ENCODE measurements at regions not wholly inside any gene's neighbourhood (a gene's known extent, or its start where the extent isn't known, plus 50 kb on each side); places are given as distances from the start of the nearest gene placed in this dataset.

DNA sequence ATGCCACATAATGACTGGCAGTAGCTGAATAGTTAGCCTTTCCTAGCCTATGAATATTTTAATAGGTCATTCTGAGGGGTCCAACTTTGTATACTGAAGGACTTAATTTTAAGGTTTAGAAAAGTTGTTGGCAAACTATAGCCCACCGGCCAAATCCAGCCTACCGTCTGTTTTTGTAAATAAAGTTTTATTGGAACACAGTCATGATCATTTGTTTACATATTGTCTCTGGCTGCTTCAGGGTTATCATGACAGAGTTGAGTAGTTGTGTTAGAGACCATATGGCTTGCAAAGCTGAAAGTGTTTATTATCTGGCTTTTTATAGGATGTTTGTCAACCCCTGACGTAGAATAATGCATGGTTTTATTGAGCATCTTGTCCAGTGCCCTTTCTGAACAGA, 73.4 kb downstream of the NTMT2 start:
- DNase-seq: no peak
- TF ChIP-seq POLR2A (IDR thresholded peaks at IDR 0.05; ENCODE audit: low read length): no peak
- TF ChIP-seq GATA1 (IDR thresholded peaks at IDR 0.05; ENCODE audit: low read depth, low read length): no peak

DNA sequence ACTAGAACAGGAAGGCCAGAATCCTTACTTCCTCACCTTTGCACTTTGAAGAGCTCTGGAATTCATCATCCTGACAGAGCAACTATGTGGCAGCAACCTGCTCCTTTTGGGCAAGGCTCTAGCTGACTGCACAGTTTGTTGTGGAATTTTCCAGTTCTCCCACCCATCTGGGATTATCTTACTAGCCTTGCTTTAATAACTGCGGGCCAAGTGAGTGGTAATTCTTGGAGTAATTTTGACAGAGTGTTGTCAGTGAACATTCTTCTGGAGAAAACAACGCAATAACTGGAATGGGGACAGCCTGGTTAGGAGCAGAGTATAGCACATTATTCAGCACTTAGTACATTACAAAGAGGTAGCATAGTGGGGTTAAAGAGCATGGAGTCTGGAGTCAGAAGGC, 75.3 kb downstream of the NTMT2 start:
- no peak for DNase-seq
- TF ChIP-seq POLR2A (IDR thresholded peaks at IDR 0.05; ENCODE audit: low read length): no peak
- TF ChIP-seq GATA1 (IDR thresholded peaks at IDR 0.05; ENCODE audit: low read depth, low read length): no peak

DNA sequence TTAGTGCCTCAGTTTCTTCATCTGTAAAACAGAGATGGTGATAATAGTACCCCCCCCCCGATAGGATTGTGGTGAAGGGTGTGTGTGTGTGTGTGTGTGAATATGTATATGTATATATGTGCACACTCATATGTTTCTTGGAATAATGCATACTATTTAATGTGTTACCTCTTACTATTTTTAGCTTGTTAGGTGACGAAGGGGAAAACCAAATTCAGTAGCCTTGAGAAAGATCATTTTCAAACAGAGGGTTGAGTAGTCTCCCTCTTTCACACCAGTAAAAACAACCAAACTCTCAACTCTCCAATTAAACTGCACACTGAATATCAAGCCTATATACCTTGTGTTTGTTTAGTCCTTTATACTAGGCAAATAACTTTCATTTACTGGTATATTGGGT, 75.7 kb downstream of the NTMT2 start:
- TF ChIP-seq GATA1 (IDR thresholded peaks at IDR 0.05; ENCODE audit: low read depth, low read length): no peak
- no peak for TF ChIP-seq POLR2A (IDR thresholded peaks at IDR 0.05; ENCODE audit: low read length)
- no peak for DNase-seq

DNA sequence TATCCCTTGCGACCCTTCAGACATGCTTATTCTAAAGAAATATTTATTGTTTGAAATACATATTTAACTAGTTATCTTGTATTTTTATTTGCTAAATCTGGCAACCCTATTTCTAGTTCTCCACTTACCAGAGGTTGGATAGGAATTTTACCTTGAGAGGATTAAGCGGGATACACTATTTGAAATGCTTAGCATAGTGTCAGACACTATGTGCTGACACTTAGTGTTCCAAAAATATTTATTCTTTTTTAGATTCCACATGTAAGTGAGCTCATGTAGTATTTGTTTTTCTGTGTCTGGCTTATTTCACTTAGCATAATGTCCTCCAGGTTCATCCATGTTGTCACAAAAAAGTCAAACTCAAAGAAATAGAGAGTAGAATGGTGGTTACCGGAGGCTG, 78.7 kb downstream of the NTMT2 start:
- no peak for TF ChIP-seq GATA1 (IDR thresholded peaks at IDR 0.05; ENCODE audit: low read depth, low read length)
- no peak for DNase-seq

- DNase-seq: no peak
- TF ChIP-seq GATA1 (IDR thresholded peaks at IDR 0.05; ENCODE audit: low read depth, low read length): no peak
- TF ChIP-seq POLR2A (IDR thresholded peaks at IDR 0.05; ENCODE audit: low read length): no peak
Measured at GRCh38 chr1:170225781-170226530, 80.2 kb downstream of the NTMT2 start.

DNA sequence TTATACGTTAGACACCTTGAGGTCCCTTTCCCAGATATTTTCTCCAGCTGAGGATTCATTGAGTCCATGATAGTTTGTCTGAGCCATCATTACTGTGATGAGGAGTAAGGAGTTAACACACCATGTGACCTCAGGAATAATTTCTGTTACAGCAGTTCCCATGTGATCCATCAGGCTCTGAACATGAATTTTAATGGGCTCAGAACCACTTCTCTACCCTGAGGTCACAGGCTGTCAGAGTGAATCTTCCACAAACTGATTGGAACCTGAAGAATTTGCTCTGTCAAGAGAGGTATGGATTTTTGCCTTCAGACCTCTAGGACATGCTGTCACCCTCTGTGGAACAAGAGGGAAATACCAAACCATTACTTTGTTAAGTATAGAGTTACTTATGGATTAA, 81.0 kb downstream of the NTMT2 start:
- DNase-seq: no peak

DNA sequence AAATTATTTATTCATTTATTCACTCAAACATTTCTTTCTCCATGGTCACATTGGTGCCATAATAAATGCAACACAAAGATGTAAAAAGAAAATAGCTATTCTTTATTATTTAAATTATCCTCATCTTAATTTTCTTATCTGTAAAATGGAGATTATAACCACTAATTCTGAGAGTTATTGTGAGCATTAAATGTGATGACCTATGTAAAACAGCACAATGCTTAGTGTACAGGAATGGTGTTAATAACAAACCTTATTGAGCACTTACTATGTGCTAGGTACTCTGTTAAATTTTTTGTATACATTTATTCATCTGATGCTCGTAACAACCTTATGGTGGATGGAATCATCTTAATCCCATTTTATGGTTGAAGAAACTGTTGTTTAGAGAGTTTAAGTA, 84.6 kb downstream of the NTMT2 start:
- no peak for DNase-seq
- TF ChIP-seq POLR2A (IDR thresholded peaks at IDR 0.05; ENCODE audit: low read length): no peak
- TF ChIP-seq GATA1 (IDR thresholded peaks at IDR 0.05; ENCODE audit: low read depth, low read length): no peak

More for the DNA sequence above, 81.0 kb downstream of the NTMT2 start:
- no peak for TF ChIP-seq GATA1 (IDR thresholded peaks at IDR 0.05; ENCODE audit: low read depth, low read length)
- no peak for TF ChIP-seq POLR2A (IDR thresholded peaks at IDR 0.05; ENCODE audit: low read length)

DNA sequence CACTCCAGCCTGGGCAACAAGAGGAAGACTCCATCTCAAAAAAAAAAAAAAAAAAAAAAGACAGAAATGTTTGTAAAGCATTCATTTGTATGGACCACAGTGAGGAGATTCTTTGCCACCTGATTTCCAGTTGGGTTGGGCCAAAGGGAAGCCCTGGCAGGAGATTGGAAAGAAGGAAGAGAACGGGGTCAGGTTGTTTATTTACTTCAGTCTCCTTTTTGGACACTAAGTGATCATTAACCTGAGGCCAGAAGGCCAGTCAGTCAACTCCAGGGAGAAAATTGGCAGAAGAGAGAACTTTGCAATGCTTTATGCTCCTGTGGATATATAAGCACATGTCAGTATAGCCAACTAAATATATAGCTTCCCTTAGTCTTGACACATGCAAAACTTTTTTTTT, 85.9 kb downstream of the NTMT2 start:
- no peak for DNase-seq
- TF ChIP-seq GATA1 (IDR thresholded peaks at IDR 0.05; ENCODE audit: low read depth, low read length) (no peak), POLR2A (IDR thresholded peaks at IDR 0.05; ENCODE audit: low read length) (no peak)

DNA sequence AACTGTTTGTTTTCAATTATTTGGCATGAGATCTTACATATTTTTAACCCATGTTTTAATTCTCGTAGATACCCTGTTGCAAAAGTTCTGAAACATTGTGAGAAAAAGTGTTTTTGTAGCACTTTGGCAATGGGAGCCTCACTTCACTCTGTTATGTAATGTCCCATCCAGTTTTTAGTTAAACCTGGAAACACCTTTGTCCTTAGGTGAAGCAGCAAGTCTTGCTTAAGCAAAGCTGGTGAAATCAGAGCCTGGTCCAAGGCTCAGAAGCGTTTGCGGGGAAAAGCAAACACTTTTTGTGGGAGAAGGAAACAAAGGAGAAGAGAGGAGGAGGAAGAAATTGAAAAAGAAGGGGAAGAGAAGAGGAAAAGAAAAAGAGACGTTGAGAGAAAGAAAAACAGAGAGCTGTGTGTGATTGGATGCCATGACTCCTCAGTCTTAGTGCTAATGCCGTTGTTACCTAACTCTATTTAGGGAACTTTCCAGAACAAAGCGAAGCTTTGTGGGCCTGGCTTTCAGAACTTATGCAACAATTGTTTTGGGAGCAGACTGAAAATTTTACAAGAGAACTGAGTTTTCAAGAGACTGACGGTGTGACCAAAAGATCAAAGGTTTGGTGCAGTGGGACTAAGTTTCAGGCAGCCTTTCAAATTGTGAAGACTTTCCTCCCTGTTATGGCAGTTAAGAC, 93.1 kb downstream of the NTMT2 start:
- TF ChIP-seq POLR2A (IDR thresholded peaks at IDR 0.05; ENCODE audit: low read length) (no peak), GATA1 (IDR thresholded peaks at IDR 0.05; ENCODE audit: low read depth, low read length) (no peak)
- no peak for DNase-seq

DNA sequence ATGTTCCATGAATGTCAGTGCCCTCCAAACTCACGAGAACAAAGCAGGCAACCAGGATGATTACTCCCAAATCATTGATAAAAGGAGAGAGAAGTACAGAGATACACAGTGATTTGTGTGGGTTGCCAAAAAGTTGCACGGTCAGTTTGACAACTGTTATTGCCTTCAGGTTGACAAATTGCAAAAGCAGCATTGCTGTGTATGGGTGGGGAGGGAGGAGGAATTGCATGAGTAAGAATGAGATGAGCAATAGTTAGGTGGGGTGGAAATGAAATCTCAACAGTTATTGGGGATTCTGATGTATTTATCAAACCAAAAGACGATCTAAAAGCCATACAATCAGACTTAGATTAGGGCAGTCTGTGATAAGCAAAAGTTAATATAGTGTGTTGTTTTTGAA, 93.7 kb downstream of the NTMT2 start:
- no peak for DNase-seq
- TF ChIP-seq POLR2A (IDR thresholded peaks at IDR 0.05; ENCODE audit: low read length) (no peak), GATA1 (IDR thresholded peaks at IDR 0.05; ENCODE audit: low read depth, low read length) (no peak)

DNA sequence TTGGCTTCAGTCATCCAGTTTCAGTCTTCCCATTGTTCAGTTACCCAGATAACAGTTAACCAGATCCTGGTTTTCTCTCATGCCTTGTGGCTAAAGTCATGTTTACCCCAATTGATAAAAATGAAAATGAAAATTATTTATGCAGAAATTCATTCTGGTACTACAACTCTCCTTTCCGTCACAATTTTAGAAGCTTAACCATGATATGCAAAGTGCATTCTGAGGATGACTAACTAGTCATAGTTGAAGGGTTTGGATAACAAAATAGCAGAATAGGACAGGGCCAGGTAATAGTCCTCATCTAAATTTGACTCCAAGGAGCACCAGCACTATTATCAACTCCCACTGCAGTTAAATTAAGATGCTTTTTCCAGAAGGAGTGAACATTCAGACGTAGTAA, 94.7 kb downstream of the NTMT2 start:
- TF ChIP-seq POLR2A (IDR thresholded peaks at IDR 0.05; ENCODE audit: low read length) (no peak), GATA1 (IDR thresholded peaks at IDR 0.05; ENCODE audit: low read depth, low read length) (no peak)

DNA sequence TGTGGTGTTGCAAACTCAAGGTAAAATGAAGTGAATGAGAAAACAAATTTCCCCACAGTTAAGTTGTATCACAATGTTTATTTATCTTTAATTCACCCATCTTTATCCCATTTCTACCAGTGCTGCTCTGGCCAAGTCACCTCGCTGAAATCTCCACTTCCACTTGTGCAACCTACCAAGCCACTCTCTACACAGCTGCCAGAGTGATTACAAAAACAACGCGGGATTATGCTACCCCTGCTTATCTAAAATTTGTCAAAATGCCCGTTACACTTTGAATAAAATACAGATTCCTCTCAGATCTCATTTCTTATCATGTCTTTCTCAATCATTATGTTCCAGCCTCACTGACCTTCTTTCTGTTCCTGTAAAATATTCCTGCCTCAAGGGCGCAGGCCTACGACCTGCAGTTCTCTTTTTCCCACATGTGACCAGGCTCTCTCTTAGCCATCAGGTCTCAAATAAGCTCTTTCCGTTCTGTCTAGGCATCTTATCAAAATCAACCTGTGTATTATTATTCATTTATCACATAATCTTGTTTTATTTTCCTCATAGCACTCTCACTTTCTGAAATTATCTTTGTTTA, 95.6 kb downstream of the NTMT2 start:
- no peak for DNase-seq
- TF ChIP-seq GATA1 (IDR thresholded peaks at IDR 0.05; ENCODE audit: low read depth, low read length) (no peak), POLR2A (IDR thresholded peaks at IDR 0.05; ENCODE audit: low read length) (no peak)

More for the DNA sequence above, 94.7 kb downstream of the NTMT2 start:
- no peak for DNase-seq

DNA sequence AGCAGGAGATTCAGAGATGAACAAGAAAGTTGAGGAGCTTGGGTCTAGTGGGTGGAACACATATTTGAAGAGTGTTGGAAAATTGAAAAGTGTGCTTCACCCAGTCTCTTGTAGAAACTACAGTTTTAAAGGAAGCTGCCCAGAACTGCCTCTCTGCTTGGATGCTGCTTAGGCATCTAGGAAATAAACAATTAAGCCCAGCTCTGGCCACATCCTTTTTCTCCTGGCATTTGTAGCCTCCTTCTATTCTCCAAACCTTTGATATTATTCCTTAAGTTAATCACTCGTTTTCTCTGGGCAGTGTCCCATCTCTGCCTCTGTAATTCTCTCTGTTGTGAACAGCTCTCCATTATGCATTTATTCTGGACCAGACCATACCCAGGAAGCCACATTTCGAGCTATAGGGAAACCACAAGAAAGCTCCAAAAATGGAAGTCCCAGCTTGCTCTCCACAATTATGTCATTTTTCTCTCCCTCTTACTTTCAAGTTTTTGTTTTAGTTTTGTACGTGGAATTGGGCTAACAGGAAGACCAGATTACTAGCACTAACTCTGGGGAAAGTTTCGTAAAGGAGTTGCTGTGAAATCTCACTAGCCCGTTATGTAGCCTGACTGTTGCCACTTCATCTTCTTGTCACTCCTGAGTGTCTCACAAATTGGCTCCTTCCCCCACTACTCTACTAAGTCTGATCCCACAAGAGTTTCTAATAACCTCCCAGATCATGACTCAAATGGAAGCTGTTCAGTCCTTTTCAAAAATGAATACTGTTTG, 102.2 kb downstream of the NTMT2 start:
- TF ChIP-seq GATA1 (IDR thresholded peaks at IDR 0.05; ENCODE audit: low read depth, low read length) (no peak), POLR2A (IDR thresholded peaks at IDR 0.05; ENCODE audit: low read length) (no peak)
- DNase-seq: no peak

Data from erythroblast (primary cell).